ENCODE measurements at regions not wholly inside any gene's neighbourhood (a gene's known extent, or its start where the extent isn't known, plus 50 kb on each side); places are given as distances from the start of the nearest gene placed in this dataset.

DNA sequence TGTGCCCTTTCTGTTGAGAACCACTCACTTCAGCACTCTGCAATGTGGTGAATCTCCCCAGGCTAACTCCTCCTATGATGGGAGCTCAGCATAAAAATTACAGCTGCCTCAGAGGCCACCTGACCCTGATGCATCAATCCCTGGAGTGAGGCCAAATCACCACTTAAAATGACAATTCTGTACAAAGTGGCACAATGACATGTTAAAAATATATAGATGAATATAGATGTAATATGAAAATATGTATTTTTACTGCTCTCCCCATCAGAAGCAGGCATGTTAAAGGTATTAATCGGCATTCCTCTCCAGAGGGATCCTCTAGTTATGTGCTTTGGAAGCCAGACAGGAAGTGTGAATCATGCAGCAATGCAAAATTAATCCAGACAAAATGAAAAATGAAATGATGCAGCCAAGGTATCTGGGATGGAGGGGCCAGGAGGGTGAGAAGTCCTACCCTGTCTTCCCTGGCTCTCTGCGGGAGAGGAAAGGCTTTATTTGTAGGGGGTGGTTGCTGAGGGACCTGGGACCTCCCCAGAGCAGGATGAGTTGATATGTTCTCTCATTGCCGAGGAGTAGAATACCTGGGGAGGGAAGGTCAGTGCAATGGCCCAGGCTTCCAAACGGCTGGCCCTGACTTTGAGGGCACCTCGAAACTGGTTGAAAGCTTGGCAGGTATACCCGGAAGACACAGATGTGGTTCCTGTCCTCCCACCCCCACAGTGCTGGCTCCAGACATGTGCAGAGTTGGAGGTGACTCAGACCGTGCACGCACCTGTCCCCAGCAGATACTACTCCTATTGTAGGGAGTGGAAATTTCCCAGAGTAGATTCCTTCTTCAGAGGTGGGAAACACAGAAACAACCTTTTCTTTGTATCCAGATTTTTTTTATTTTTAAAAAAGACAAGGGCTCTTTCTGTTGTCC, 347.9 kb upstream of the NCAM1 start:
- TF ChIP-seq SIN3A (IDR thresholded peaks at IDR 0.05; ENCODE audit: borderline replicate concordance, insufficient read depth, low read length), result no peak
- no peak for TF ChIP-seq FOXP2 (optimal IDR thresholded peaks at IDR 0.05; ENCODE audit: borderline replicate concordance, extremely low read depth, extremely low read length, insufficient read depth)
- TF ChIP-seq, protein P1, sequence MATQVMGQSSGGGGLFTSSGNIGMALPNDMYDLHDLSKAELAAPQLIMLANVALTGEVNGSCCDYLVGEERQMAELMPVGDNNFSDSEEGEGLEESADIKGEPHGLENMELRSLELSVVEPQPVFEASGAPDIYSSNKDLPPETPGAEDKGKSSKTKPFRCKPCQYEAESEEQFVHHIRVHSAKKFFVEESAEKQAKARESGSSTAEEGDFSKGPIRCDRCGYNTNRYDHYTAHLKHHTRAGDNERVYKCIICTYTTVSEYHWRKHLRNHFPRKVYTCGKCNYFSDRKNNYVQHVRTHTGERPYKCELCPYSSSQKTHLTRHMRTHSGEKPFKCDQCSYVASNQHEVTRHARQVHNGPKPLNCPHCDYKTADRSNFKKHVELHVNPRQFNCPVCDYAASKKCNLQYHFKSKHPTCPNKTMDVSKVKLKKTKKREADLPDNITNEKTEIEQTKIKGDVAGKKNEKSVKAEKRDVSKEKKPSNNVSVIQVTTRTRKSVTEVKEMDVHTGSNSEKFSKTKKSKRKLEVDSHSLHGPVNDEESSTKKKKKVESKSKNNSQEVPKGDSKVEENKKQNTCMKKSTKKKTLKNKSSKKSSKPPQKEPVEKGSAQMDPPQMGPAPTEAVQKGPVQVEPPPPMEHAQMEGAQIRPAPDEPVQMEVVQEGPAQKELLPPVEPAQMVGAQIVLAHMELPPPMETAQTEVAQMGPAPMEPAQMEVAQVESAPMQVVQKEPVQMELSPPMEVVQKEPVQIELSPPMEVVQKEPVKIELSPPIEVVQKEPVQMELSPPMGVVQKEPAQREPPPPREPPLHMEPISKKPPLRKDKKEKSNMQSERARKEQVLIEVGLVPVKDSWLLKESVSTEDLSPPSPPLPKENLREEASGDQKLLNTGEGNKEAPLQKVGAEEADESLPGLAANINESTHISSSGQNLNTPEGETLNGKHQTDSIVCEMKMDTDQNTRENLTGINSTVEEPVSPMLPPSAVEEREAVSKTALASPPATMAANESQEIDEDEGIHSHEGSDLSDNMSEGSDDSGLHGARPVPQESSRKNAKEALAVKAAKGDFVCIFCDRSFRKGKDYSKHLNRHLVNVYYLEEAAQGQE (IDR thresholded peaks at IDR 0.05; ENCODE audit: insufficient read depth in 1 of 2, low read depth in 2 of 2, low read length in 2 of 2), result no peak
- no peak for TF ChIP-seq POLR2AphosphoS5 (IDR thresholded peaks at IDR 0.05; ENCODE audit: low read depth, low read length)
- TF ChIP-seq TAF1 (IDR thresholded peaks at IDR 0.05; ENCODE audit: borderline replicate concordance, insufficient read depth, low read length), result no peak

GRCh38 chr11:112614605-112615004, 346.6 kb upstream of the NCAM1 start:
- TF ChIP-seq SIN3A (IDR thresholded peaks at IDR 0.05; ENCODE audit: borderline replicate concordance, insufficient read depth, low read length) (no peak), TAF1 (IDR thresholded peaks at IDR 0.05; ENCODE audit: borderline replicate concordance, insufficient read depth, low read length) (no peak), FOXP2 (optimal IDR thresholded peaks at IDR 0.05; ENCODE audit: borderline replicate concordance, extremely low read depth, extremely low read length, insufficient read depth) (no peak), POLR2AphosphoS5 (IDR thresholded peaks at IDR 0.05; ENCODE audit: low read depth, low read length) (no peak)
- TF ChIP-seq, protein P1 (IDR thresholded peaks at IDR 0.05; ENCODE audit: insufficient read depth in 1 of 2, low read depth in 2 of 2, low read length in 2 of 2), result no peak

DNA sequence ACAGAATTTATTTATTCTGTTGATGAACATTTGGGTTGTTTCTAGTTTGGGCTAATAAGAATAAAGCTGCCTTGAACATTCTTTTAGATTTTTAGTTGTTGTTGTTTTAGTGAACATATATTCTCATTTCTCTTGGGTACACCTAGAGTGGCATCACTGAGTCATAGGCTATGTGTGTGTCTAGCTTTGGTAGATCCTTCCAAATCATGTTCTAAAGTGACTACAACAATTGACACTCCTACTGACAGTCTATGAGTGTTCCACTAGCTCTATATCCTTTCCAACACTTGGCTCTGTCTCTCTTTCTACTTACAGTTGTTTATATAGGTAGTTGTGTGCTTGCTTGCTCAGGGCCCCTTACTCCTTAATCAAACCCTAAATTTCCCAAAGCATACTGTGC, 346.0 kb upstream of the NCAM1 start:
- TF ChIP-seq SIN3A (IDR thresholded peaks at IDR 0.05; ENCODE audit: borderline replicate concordance, insufficient read depth, low read length) (no peak), POLR2AphosphoS5 (IDR thresholded peaks at IDR 0.05; ENCODE audit: low read depth, low read length) (no peak), FOXP2 (optimal IDR thresholded peaks at IDR 0.05; ENCODE audit: borderline replicate concordance, extremely low read depth, extremely low read length, insufficient read depth) (no peak), TAF1 (IDR thresholded peaks at IDR 0.05; ENCODE audit: borderline replicate concordance, insufficient read depth, low read length) (no peak)
- TF ChIP-seq, protein P1 (IDR thresholded peaks at IDR 0.05; ENCODE audit: insufficient read depth in 1 of 2, low read depth in 2 of 2, low read length in 2 of 2), result no peak

- TF ChIP-seq, protein P1 (IDR thresholded peaks at IDR 0.05; ENCODE audit: insufficient read depth in 1 of 2, low read depth in 2 of 2, low read length in 2 of 2), result no peak
- TF ChIP-seq TAF1 (IDR thresholded peaks at IDR 0.05; ENCODE audit: borderline replicate concordance, insufficient read depth, low read length) (no peak), SIN3A (IDR thresholded peaks at IDR 0.05; ENCODE audit: borderline replicate concordance, insufficient read depth, low read length) (no peak), FOXP2 (optimal IDR thresholded peaks at IDR 0.05; ENCODE audit: borderline replicate concordance, extremely low read depth, extremely low read length, insufficient read depth) (no peak), POLR2AphosphoS5 (IDR thresholded peaks at IDR 0.05; ENCODE audit: low read depth, low read length) (no peak)
Observed at GRCh38 chr11:112615891-112616290, 345.3 kb upstream of the NCAM1 start.
